AG10803 (cell line): ENCODE measurements at regions not wholly inside any gene's neighbourhood (a gene's known extent, or its start where the extent isn't known, plus 50 kb on each side); places are given as distances from the start of the nearest gene placed in this dataset.
"Not testable (repeated sequence)": the region's sequence is repeated elsewhere in the genome, so short reads cannot be mapped to it uniquely, and the experiment has no call there.

Source experiments
- DNase-seq: peaks from one replicate; pipeline ENCODE4 v3.0.0; 2010; ENCODE audit warnings: low read depth
- H3K4me3 ChIP-seq: 2 replicates; pipeline ENCODE4 v1.5.1; 2011; ENCODE audit warnings: mild to moderate bottlenecking, low read length, control low read depth
- TF ChIP-seq, protein P1 (sequence below): conservative IDR thresholded peaks from 2 replicates; pipeline ENCODE4 v1.5.1; 2011; ENCODE audit warnings: mild to moderate bottlenecking, low read length, control low read depth, inconsistent platforms

- DNase-seq = no peak
- no peak overlapping the region for H3K4me3 ChIP-seq
- TF ChIP-seq, protein P1, sequence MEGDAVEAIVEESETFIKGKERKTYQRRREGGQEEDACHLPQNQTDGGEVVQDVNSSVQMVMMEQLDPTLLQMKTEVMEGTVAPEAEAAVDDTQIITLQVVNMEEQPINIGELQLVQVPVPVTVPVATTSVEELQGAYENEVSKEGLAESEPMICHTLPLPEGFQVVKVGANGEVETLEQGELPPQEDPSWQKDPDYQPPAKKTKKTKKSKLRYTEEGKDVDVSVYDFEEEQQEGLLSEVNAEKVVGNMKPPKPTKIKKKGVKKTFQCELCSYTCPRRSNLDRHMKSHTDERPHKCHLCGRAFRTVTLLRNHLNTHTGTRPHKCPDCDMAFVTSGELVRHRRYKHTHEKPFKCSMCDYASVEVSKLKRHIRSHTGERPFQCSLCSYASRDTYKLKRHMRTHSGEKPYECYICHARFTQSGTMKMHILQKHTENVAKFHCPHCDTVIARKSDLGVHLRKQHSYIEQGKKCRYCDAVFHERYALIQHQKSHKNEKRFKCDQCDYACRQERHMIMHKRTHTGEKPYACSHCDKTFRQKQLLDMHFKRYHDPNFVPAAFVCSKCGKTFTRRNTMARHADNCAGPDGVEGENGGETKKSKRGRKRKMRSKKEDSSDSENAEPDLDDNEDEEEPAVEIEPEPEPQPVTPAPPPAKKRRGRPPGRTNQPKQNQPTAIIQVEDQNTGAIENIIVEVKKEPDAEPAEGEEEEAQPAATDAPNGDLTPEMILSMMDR = no peak
Observed at GRCh38 chr2:184039493-184039892, 558.8 kb upstream of the ZNF804A start.

GRCh38 chr2:184040230-184040629, 558.1 kb upstream of the ZNF804A start:
- no peak overlapping the region for H3K4me3 ChIP-seq
- DNase-seq = no peak
- TF ChIP-seq, protein P1 = no peak

GRCh38 chr2:184041077-184041476, 557.3 kb upstream of the ZNF804A start:
- TF ChIP-seq, protein P1 = no peak
- DNase-seq = no peak

DNA sequence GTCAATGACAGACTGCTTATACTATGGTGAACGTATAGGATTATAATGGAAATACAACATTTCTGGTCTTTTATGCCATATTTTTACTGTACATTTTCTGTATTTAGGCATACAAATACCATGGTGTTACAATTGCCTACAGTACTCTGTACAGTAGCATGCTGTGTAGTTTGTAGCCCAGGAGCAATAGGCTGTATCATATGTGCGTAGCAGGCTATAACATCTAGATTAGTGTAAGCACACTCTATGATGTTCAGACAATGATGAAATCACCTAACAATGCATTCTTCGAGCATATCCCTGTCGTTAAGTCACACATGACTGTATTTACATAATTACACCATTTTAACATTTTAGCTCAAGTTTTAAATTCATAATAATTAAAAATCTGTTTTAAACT, 556.6 kb upstream of the ZNF804A start:
- DNase-seq = no peak
- TF ChIP-seq, protein P1 = no peak
- H3K4me3 ChIP-seq = no peak overlapping the region

More at GRCh38 chr2:184041077-184041476, 557.3 kb upstream of the ZNF804A start:
- no peak overlapping the region for H3K4me3 ChIP-seq

GRCh38 chr2:184047536-184047935, 550.8 kb upstream of the ZNF804A start:
- TF ChIP-seq, protein P1 = no peak
- no peak for DNase-seq
- H3K4me3 ChIP-seq = no peak overlapping the region

DNA sequence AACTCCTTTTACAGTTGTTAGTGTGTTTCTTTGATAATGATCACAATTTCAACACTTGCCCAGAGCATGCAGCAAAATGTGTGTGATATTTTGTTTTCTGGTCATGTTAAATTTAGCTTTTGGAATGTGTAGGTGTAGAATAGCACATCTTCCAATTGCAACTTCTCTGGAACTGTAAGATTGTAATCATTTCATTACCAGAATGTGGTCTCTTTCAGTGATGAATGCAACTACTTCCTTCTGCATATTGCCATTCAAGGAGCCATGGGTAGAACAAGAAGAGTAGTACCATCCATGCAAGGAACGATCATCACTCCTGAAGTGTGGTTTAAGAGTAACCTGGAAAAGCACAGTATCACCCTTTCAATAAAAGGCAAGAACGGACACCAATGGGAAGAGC, 548.8 kb upstream of the ZNF804A start:
- H3K4me3 ChIP-seq = no peak overlapping the region
- no peak for DNase-seq
- TF ChIP-seq, protein P1 = no peak

DNA sequence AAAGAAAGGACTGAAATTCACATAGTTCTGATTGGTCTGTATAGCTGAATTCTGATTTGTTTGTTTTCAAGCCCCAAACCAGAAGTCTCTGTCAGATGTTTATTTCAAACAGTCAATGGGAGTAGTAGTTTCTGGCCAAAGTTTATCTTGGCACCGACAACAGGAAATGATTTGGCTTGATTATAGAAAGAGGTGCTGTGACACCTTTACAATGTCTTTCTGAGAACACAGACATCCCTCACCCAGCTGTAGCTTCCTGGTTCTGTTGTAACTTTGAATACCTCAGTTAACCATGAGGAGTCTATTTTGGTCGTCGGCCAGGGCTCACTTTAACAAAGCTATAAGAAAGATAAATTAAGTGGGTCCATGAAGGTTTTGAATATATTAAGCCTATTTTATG, 545.0 kb upstream of the ZNF804A start:
- TF ChIP-seq, protein P1 = no peak
- H3K4me3 ChIP-seq = no peak overlapping the region
- no peak for DNase-seq

DNA sequence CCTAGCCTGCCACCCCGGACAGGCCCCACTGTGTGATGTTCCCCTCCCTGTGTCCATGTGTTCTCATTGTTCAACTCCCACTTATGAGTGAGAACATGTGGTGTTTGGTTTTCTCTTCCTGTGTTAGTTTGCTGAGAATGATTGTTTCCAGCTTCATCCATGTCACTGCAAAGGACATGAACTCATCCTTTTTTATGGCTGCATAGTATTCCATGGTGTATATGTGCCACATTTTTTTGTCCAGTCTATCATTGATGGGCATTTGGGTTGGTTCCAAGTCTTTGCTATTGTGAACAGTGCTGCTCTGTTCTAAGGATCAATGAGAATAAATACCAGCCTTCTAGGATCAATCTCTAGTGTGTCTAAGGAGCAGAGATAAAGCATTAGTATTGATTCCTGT, 543.9 kb upstream of the ZNF804A start:
- not testable (repeated sequence) for DNase-seq, H3K4me3 ChIP-seq
